Stomach (tissue), 8 donors: ENCODE measurements at regions not wholly inside any gene's neighbourhood (a gene's known extent, or its start where the extent isn't known, plus 50 kb on each side); places are given as distances from the start of the nearest gene placed in this dataset.

Experiments
- DNase-seq, 2 donors: peaks; one replicate each; pipeline versions ENCODE4 v3.0.0 to v3.0.0-alpha.2; 2013 to 2019
- H3K27ac ChIP-seq, 5 donors: fragments of 200-600 bp in 4 of 5; sonication (generic) in 4 of 5; one replicate each; pipeline ENCODE4 v1.5.1; 2013 to 2019; ENCODE audit warnings: mild to moderate bottlenecking in 1 of 5, moderate library complexity in 1 of 5
- H3K27me3 ChIP-seq, 3 donors: fragments of 200-600 bp; sonication (generic); one replicate each; pipeline ENCODE4 v1.5.1; 2017 to 2019; ENCODE audit warnings: mixed run types in 1 of 3
- H3K36me3 ChIP-seq, 4 donors: fragments of 200-600 bp; sonication (generic); 1 replicate in 3 of 4; 2 replicates in 1 of 4; pipeline ENCODE4 v1.5.1; 2016 to 2019
- H3K4me1 ChIP-seq, 4 donors: fragments of 200-600 bp; sonication (generic); one replicate each; pipeline ENCODE4 v1.5.1; 2016 to 2019
- H3K4me3 ChIP-seq, 4 donors: fragments of 200-600 bp; sonication (generic) in 3 of 4; one replicate each; pipeline ENCODE4 v1.5.1; 2016 to 2019; ENCODE audit warnings: mild to moderate bottlenecking in 1 of 4
- H3K9me3 ChIP-seq, 4 donors: fragments of 200-600 bp; sonication (generic); one replicate each; pipeline ENCODE4 v1.5.1; 2016 to 2019
- EP300 ChIP-seq: sonication (generic); formaldehyde crosslinking; IDR thresholded peaks from one replicate; pipeline ENCODE4 v1.6.1; 2017; ENCODE audit warnings: antibody characterized with exemption
- POLR2A ChIP-seq, 4 donors: fragments of 450-650 bp; IDR thresholded peaks; one replicate each; pipeline ENCODE4 v1.6.1; 2016; ENCODE audit warnings: antibody characterized with exemption in 4 of 4, control low read depth in 2 of 4, mild to moderate bottlenecking in 1 of 4, moderate library complexity in 1 of 4
- POLR2AphosphoS5 ChIP-seq, 3 donors: sonication (generic); formaldehyde crosslinking; IDR thresholded peaks; one replicate each; pipeline ENCODE4 v1.6.1; 2016; ENCODE audit warnings: antibody characterized with exemption in 3 of 3
- WGBS, 5 donors: extraction: QIAGEN DNeasy Blood & Tissue Kit in 3 of 5; methylation state at CpG; one replicate each; pipeline versions ENCODE4 v1.1.5 to v1.1.7; 2013 to 2018; 5-methylcytosine and 5-hydroxymethylcytosine counted together
- intact Hi-C: fragments of 100-400 bp; cut with DNase I; formaldehyde crosslinking; loops from one replicate; pipeline ENCODE4 v1.15.1; 2023; ENCODE audit warnings: low total_unique reads
- TF ChIP-seq, protein P1 (sequence below), 7 experiments: fragments of 450-650 bp in 4 of 7; fragments of 200-600 bp in 3 of 7; sonication (generic) in 3 of 7; IDR thresholded peaks; one replicate each; pipeline ENCODE4 v1.5.1; 2016 to 2019; ENCODE audit warnings: antibody characterized with exemption in 7 of 7, control low read depth in 2 of 7, mild to moderate bottlenecking in 1 of 7
- donor health status: healthy with polysubstance abuse.
- donor health status: Bipolar disorder and iron deficiency.
- donor health status: healthy.

DNA sequence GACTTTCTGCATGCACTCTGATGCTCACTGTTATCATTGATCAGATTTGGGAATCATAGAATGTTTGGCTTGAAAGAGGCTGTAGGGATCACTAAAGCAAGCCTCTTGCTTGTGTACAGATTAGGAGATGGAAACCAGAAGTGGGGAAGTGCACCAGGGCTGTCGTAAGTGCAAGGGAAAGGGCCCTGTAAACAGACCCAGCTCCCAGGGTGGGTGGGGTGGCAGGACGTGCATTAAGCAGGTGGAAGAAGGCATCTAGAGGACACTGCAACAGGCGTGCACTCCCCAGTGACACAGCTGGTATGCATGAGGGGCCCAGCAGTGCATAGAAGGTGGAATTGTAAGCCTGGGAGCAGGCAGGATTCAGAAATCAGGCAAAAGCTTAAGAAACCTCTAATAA lies 58.0 kb upstream of the SLC7A14 start:
- H3K27ac ChIP-seq = no peak overlapping the region
- H3K27me3 ChIP-seq = no peaks in the 10 kb centered on the region
- H3K36me3 ChIP-seq = no peaks in the 10 kb centered on the region
- no peak overlapping the region for H3K4me3 ChIP-seq
- DNase-seq = no peak
- WGBS, 5 donors = 49 to 77% (median 62%) methylated on average over 3 of the region's 3 CpGs
- no peaks in the 10 kb centered on the region for H3K4me1 ChIP-seq
- H3K9me3 ChIP-seq = no peaks in the 10 kb centered on the region
- intact Hi-C loops = no loop called here
- TF ChIP-seq POLR2AphosphoS5 (IDR thresholded peaks at IDR 0.05) = no peak
- TF ChIP-seq, protein P1, sequence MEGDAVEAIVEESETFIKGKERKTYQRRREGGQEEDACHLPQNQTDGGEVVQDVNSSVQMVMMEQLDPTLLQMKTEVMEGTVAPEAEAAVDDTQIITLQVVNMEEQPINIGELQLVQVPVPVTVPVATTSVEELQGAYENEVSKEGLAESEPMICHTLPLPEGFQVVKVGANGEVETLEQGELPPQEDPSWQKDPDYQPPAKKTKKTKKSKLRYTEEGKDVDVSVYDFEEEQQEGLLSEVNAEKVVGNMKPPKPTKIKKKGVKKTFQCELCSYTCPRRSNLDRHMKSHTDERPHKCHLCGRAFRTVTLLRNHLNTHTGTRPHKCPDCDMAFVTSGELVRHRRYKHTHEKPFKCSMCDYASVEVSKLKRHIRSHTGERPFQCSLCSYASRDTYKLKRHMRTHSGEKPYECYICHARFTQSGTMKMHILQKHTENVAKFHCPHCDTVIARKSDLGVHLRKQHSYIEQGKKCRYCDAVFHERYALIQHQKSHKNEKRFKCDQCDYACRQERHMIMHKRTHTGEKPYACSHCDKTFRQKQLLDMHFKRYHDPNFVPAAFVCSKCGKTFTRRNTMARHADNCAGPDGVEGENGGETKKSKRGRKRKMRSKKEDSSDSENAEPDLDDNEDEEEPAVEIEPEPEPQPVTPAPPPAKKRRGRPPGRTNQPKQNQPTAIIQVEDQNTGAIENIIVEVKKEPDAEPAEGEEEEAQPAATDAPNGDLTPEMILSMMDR (IDR thresholded peaks at IDR 0.05) = no peak
- TF ChIP-seq EP300 = no peak
- no peak for TF ChIP-seq POLR2A (IDR thresholded peaks at IDR 0.05)

DNA sequence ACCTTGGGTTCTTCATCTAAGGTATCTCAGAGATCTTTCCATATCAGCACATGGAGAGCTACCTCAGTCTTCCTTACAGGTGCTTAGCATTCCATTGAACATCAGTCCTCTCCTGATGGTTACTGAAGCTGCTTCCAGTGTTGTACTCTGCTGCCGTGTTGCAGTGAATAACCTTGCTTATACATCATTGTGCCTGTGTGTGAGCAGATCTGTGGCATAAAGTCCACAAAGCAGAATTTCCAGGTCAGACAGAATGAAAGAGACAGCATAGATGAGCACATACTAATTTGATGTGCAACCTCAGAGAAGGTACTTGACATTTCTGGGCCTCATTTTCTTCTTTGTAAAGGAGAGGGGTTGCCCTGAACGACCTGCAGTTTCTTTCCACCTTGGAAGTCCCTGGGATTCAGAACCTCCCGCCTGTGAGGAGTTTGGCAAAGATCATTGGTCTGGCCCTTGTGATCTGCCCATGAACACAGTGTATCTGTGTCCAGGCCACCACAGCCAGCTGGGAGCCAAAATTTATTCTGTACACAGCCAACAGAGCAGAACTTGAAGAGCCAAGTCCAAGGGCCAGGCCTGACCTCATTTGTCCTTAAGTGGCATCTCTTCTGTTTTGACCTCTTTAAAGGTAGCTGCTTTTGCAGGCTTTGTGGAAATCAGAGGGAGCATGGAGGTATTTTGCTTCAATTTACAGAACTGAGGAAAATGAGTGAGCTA lies 57.2 kb upstream of the SLC7A14 start:
- no peak overlapping the region for H3K4me3 ChIP-seq
- DNase-seq = no peak
- H3K27ac ChIP-seq = no peak overlapping the region
- intact Hi-C loops = no loop called here
- no peaks in the 10 kb centered on the region for H3K4me1 ChIP-seq
- H3K27me3 ChIP-seq = no peaks in the 10 kb centered on the region
- 66 to 75% (median 73%) methylated on average over 2 to 3 of the region's 3 CpGs for WGBS, 5 donors
- no peaks in the 10 kb centered on the region for H3K9me3 ChIP-seq
- no peaks in the 10 kb centered on the region for H3K36me3 ChIP-seq
- TF ChIP-seq EP300 (no peak), POLR2AphosphoS5 (IDR thresholded peaks at IDR 0.05) (no peak), POLR2A (IDR thresholded peaks at IDR 0.05) (no peak)
- TF ChIP-seq, protein P1 (IDR thresholded peaks at IDR 0.05) = no peak

DNA sequence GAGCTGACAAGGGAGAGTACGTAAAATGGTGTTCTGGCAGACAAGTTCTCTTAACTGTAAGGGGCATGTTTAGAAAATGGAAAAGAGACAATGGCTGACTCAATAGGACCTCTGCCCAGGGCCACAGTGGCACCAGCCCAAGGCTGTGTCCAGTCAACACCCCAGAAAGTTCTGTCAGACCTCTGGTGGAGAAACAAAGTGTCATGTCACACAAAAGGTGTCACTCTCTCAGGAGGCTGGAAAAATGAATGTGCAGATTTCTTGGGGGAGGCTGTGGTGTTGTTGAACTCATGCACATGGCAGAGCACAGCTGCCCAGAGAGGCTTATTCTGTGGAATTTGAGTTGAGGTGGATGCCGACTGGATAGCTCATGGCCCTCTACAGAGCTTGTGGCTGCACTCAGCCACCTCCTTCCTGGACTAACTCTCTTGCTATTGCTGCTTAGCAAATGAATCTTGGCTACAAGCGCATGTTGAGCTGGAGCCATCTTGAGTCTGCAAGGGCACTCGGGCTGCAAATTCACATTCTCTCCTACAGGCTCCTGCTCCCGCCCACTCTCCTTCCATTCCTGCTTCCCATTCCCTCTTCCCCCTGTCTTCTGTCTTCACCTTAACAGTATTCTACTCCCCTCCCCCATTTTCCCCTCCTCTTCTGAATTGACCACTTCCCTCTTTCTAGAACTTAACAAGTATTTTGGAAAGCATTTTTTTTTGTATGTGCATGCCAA lies 55.8 kb upstream of the SLC7A14 start:
- intact Hi-C loops = no loop called here
- no peaks in the 10 kb centered on the region for H3K4me1 ChIP-seq
- DNase-seq = no peak
- H3K27ac ChIP-seq = no peak overlapping the region
- no peaks in the 10 kb centered on the region for H3K9me3 ChIP-seq
- no peaks in the 10 kb centered on the region for H3K27me3 ChIP-seq
- no peak overlapping the region for H3K4me3 ChIP-seq
- no peaks in the 10 kb centered on the region for H3K36me3 ChIP-seq
- TF ChIP-seq, protein P1 (IDR thresholded peaks at IDR 0.05) = no peak
- TF ChIP-seq POLR2AphosphoS5 (IDR thresholded peaks at IDR 0.05) = no peak
- TF ChIP-seq POLR2A (IDR thresholded peaks at IDR 0.05) = no peak
- TF ChIP-seq EP300 = no peak
- 80 to 91% (median 83%) methylated on average over 5 of the region's 5 CpGs for WGBS, 5 donors

DNA sequence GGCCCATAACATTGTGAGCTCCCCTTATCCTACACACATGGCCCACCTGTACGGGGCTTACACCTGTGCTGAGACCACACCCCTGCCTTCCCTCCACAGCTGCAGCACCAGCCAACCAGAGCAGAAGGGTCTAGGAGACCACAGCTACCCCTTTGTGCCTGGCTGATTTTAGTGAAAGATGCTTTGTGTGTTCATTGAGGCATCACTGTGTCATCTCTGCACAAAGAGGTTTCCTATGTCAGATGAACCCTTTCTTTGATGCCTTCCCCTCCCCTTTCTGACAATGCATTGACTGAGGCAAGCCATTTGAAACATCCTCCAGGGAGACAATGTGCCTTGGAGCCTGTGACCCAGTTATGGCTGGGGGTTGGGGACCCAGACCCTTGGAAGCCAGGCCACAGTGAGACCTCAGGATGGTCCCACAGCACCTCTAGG lies 54.9 kb upstream of the SLC7A14 start:
- H3K9me3 ChIP-seq = no peaks in the 10 kb centered on the region
- TF ChIP-seq POLR2A (IDR thresholded peaks at IDR 0.05) (no peak), EP300 (no peak)
- H3K36me3 ChIP-seq = no peaks in the 10 kb centered on the region
- DNase-seq = no peak
- WGBS, 5 donors = 69 to 92% (median 87%) methylated on average over 1 of the region's 1 CpG
- H3K27ac ChIP-seq = no peak overlapping the region
- H3K27me3 ChIP-seq = no peaks in the 10 kb centered on the region
- H3K4me3 ChIP-seq = no peak overlapping the region
- intact Hi-C loops = no loop called here
- H3K4me1 ChIP-seq = no peaks in the 10 kb centered on the region

DNA sequence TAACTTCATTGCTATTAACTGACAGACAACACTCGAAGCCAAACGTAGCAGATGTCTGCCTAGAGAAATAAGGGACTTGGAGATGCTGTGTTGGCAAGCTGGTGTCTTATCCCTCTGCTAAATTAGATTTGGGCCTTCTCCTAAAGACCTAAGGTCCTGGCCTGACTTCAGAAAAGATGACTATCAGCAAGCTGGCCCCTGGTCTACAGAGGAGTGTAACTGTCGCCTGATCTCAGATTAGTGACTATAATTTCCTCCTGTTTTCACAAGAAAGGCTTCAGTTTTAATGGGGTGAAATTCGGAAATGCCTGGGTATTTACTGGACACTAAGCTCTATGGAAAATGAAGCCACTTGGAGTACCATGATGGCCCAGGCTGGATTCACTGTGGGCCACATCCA lies 53.1 kb upstream of the SLC7A14 start:
- H3K27me3 ChIP-seq = no peaks in the 10 kb centered on the region
- intact Hi-C loops = no loop called here
- no peak overlapping the region for H3K27ac ChIP-seq
- no peak overlapping the region for H3K4me3 ChIP-seq
- DNase-seq = no peak
- H3K9me3 ChIP-seq = no peaks in the 10 kb centered on the region
- 72 to 87% (median 82%) methylated on average over 4 of the region's 4 CpGs for WGBS, 5 donors
- H3K4me1 ChIP-seq = no peaks in the 10 kb centered on the region
- H3K36me3 ChIP-seq = no peaks in the 10 kb centered on the region
- TF ChIP-seq, protein P1 (IDR thresholded peaks at IDR 0.05) = no peak
- TF ChIP-seq POLR2A (IDR thresholded peaks at IDR 0.05) (no peak), EP300 (no peak), POLR2AphosphoS5 (IDR thresholded peaks at IDR 0.05) (no peak)
